ENCODE measurements at regions not wholly inside any gene's neighbourhood (a gene's known extent, or its start where the extent isn't known, plus 50 kb on each side); places are given as distances from the start of the nearest gene placed in this dataset.

DNA sequence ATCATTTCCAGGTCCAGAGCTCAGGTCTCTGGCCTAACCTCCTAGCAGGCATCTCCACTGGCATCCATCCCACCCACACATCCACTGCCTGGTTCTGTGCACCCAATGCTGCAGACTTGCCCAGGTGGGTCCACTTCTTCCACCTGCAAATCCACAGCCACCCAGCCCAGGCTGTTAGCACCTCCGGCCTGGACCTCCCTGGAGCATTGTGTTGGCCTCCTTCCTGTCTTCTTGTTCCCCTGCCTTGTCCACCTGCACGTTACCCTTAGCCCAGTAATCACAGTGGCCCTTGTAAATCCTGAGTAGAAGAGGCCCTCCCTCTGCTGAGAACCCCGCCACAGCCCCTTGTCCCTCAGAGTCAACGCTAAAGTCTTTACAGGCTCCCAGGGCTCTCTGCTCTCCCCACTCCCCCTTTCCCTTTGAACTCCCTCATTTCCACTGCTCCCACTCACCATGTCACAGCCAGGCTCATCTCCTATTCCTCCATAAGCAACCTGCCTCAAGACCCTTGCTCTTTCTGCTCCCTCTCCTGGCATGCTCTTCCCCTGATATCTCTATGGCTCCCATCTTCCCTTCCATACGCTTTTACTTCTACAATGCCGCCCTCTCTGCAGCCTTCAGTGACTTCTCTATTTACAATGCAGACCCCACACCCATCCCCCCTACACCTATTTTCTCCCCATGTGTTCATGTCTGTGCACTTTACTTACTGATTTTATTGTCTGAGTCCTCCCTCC lies 288.8 kb downstream of the FOXL1 start:
- DNase-seq (ENCODE audit: low read depth in 2 of 2) = no peak

DNA sequence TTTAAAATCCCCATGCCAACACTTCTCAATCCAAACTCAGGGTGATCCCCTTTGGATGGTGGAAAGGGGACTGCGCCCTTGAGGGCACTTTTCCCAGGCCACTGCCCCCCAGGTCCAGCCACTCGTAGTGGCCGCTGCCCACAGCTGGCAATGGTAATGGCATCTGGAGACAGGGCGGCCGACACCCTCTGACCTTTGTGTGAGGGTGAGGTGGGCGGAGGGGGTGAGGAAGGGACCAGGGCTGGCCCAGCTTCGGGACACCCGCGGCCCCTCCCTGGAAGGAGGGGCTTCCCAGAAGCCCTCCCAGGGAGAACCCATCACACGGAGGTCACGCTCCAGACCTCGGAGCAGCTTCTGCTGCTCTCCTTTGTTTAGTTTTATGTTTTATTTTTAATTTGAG lies 289.7 kb downstream of the FOXL1 start:
- DNase-seq (ENCODE audit: low read depth in 2 of 2) = no peak

DNA sequence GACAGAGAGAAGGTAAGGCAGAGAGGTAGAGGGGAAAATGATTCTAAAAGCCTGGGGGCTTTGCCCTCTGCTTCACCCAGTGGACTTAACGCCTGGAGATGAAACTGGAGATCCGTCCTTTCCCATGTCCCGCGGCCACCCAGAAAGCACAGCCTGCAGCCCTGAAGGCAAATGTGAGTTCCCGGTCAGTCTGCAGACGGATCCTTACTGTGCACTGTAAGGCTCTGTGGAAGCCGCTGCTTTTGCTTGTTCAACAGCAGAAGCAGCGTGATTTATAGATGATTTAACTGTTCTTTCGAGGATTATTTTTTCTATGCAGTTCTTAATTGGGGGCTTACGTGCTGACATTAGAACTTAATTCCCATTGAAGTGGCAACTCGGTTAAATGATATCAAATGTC lies 290.4 kb downstream of the FOXL1 start:
- no peak for DNase-seq (ENCODE audit: low read depth in 2 of 2)

DNA sequence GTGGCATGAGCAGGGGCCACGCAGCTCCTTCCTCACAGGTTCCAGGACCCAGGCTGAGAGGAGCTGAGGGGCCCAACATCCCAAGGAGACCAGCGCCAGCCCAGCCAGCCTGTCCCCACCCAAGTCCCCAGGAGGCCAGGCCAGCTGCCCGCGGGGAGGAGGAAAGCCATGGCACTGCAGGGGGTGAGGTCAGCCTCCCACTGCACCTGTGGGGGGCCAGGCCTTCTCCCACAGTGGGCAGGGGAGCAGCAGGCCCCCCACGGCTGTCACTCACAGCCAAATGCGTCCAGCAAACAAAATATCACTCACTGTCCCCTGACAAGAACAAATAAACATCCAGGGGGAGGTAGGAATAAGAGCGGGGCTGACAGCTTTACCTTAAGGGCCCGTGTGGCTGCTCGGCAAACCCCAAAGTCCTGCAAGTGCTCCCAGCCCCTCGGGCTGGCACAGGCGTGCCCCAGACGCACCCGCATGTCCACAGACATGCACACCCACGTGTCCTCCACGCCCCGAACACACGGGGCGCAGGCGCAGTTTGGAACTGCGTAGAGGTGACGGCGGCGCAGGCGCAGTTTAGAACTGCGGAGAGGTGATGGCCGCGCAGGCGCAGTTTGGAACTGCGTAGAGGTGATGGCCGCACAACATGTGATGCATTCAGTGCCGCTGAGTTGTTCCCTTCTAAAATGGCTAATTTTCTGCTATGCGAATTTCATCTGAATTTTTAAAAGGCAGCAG lies 291.1 kb downstream of the FOXL1 start:
- DNase-seq (ENCODE audit: low read depth in 2 of 2) = no peak

DNA sequence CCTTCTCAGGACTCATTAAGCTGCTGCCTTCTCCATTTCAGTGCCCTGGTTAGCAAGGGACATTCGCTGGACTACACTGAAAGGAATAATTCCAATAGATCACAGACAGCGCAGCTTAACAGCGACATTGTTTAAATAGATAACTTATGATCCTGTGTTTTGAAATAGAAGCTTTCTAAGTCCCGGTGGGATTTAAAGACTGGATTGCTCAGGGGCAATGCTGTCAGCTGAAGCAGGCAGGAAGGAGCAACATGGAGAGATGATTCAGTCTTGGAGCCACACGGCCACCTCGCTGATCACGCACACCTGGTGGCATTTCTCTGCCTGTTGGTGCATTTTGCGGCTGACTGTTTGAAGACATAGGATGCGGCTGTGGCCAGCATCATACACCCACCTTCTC lies 292.0 kb downstream of the FOXL1 start:
- no peak for DNase-seq (ENCODE audit: low read depth in 2 of 2)

DNA sequence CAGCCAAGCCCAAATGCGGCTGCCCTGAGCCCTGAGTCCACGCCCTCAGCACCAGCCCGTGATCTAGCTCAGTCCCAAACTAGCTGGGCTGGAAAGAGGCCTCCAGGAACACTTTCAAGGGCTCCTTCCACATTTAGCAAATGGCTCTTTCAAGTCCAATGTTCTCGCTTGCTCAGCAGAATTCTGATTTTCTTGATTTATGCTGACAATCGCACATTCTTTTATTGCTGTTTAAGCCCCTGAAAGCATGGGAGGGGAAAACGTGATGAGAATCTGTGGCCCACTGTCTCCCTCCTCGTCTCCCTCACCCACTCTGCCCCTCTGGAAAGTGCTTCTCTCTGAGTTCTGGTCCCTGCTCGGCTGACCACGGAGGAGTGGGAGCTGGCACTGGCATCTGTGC lies 293.8 kb downstream of the FOXL1 start:
- no peak for DNase-seq (ENCODE audit: low read depth in 2 of 2)

DNA sequence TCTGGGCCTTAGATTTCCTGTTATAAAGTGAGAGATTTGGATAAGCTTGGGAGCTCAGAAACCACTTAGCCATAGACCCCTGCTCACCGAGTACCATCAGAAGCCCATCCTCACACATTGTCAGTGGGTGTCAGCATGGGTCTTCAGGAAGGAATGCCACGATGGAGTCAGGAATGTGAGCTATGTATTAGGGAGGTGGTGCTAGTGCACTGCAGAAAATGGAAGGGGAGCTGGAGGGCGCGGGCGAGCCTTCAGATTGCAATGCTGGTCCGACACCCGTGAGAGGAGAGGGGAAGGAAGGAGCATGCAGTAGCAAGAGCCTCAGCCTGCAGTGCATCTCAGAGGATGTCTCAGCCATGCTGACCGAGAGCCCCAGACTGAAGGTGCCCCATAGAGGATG lies 294.5 kb downstream of the FOXL1 start:
- no peak for DNase-seq (ENCODE audit: low read depth in 2 of 2)

DNA sequence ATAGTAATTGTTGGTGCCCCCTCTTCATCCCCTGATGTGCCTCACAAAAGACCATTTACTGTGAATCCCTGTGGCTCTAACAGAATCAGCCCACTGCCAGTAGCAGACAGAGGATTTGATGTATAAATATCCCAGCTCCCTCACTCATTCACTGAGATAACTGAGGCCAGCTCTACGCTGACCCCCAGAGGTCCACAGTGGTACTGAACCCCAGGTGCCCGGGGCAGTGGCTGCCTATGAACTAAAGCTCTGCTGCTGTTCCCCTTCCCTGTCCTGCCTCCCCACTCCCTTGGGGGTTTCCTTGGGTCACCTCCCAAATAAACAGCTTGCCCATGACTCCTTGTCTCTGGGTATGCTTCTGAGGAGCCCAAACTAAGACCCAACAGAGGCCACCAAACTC lies 295.8 kb downstream of the FOXL1 start:
- DNase-seq (ENCODE audit: low read depth in 2 of 2) = peak in 1 of 2 donors; percentile 5

DNA sequence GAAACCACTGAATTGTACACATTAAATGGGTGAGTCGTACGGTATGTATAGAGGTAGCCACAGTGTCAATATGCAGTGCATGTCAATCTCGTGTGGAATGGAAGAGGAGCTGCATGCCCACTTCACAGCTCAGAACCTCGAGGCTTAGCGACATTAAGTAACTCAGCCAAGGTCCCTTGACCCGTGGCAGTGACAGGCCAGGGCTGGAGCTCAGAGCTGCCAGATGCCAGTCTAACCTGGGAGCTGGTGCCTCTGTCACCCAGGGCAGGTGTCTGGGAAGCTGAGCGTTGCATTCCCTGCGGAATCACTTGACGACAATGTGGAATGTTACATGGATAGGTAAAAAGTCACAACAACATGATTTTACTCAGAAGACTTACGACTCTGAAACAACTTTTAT lies 298.1 kb downstream of the FOXL1 start:
- DNase-seq (ENCODE audit: low read depth in 2 of 2) = no peak

DNA sequence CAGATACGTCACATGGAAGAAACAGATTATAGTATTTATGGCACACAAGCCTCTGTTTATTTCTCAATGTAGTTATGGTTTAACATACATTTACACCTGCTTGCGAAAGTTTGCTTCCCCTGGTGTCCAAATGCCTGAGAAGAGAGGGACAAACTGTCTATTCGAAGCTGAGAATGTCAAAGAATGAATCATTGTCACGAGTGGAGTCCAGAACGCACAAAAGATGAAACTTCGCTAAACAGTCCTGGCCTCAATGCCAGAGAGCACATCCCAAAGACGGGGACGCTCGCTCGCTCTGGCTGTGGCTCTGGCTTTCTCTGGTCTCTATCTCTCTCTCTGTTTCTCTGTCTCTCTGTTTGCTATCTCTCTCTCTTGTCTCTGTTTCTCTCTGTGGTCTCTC lies 298.8 kb downstream of the FOXL1 start:
- no peak for DNase-seq (ENCODE audit: low read depth in 2 of 2)

DNA sequence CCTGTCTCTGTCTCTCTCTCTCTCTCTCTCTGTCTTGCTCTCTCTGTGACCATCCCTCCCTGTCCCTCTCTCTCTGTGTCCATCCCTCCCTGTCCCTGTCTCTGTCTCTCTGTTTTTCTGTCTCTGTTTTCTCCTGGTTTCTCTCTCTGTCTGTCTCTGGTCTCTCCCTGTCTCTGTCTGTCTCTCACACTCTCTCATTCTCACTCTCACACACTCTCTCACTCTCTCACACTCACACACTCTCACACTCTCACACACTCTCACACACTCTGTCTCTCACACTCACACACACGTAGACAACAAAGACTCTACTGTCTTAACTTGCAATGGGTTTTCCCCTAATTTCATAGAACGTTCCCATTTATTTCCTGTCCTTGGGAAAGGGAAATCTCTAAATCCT lies 299.5 kb downstream of the FOXL1 start:
- no peak for DNase-seq (ENCODE audit: low read depth in 2 of 2)

DNA sequence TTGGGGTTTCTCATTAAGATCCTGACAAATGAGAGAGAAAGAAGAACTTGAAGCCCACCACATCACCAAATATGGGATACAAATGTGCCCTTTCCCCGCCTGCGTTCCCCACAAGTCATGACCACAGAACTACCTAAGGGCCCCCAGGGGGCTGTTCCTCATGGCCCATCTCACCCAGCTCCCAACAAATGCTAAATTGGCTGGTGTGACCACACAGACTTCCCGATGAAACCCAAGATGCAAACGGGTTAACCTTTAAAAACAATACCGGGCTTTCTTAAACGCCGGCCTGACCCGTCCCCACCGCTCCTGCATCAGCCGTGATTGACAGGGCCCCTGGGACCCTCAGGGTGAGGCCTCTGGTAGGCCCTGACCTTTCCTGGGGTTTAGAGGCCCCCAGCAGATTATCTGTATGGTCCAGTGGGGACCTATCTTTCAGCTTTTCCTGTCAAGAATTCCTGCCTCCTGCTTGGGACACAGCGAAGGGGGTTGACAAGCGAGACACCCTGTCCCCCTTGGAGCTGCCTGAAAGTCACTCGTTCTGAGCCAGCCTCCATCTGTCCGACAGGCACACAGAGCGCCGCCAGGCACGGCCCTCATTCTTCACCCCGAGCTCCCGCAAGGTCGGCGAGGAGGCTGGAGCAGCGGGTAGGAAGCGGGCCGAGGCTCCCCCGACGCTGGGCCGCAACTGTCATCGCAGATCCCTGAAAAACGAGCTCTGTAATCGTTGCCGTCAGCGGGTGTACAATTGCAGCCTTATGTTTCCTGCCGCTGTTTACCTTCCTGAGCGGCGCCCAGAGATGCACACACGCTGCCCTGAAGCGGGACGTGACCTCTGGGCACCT lies 300.1 kb downstream of the FOXL1 start:
- no peak for DNase-seq (ENCODE audit: low read depth in 2 of 2)

DNA sequence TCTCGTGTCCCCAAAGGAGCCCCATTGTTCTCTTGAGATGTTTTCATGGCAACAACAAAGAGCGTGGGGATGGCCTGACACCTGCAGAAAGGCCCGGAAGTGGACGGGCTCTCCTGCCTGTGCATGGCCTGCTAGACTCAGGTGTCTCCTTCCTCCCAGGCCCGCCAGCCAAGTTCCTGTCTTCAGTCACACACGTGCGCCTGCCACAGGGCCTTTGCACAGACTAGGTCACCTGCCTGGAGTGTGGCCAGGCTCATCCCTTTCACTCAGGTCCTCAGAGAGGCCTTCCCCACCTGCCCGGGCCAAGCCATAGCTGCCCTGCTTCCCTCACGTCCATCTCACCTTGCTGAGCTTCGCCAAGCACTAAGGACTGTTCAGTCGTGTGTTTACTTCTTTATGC lies 300.9 kb downstream of the FOXL1 start:
- no peak for DNase-seq (ENCODE audit: low read depth in 2 of 2)

GRCh38 chr16:86880316-86881117 lies 302.2 kb downstream of the FOXL1 start:
- DNase-seq (ENCODE audit: low read depth in 2 of 2) = no peak

- no peak for DNase-seq (ENCODE audit: low read depth in 2 of 2)
Measured at GRCh38 chr16:86881118-86881510, 302.8 kb downstream of the FOXL1 start.

GRCh38 chr16:86881861-86882273 lies 303.5 kb downstream of the FOXL1 start:
- DNase-seq (ENCODE audit: low read depth in 2 of 2) = no peak

GRCh38 chr16:86882586-86883280 lies 304.4 kb downstream of the FOXL1 start:
- no peak for DNase-seq (ENCODE audit: low read depth in 2 of 2)

GRCh38 chr16:86883583-86884389 lies 305.4 kb downstream of the FOXL1 start:
- no peak for DNase-seq (ENCODE audit: low read depth in 2 of 2)

GRCh38 chr16:86884390-86884650 lies 306.0 kb downstream of the FOXL1 start:
- no peak for DNase-seq (ENCODE audit: low read depth in 2 of 2)

DNA sequence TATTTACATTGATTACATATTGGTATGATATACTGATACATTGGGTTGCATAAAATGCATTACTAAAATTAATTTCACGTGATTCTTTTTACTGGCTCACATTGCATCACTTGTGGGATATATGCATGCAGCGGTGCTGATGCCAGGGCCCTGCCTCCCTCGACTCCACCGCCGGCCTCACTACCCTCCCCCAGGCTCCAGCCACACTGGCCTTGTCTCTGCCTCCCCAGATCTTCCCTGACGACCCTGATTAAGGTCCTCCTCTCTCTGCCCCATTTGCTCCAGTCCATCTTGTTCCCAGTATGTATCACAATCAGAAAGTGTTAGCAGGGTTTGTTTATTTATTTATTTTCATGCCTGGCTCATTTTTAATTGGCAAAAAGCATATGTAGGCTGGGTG lies 306.8 kb downstream of the FOXL1 start:
- no peak for DNase-seq (ENCODE audit: low read depth in 2 of 2)

DNA sequence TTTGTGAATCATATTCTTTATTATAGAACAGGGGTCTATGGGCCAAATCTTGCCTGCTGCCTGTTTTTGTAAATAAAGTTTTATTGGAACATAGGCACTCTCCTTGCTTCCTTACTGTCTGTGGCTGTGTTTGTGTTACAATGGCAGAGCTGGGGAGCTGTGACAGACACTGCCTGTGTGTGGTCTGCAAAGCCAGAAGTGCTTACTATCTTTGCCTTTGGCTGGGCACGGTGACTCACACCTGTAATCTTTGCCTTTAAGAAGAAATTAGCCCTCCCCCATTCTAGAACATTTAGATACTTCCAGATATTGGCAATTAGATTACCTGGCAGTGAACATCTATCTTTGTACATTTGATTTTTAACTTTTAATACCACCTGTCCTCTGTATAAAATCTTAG lies 308.3 kb downstream of the FOXL1 start:
- DNase-seq (ENCODE audit: low read depth in 2 of 2) = no peak
